GM23338 (cell line): ENCODE measurements at regions not wholly inside any gene's neighbourhood (a gene's known extent, or its start where the extent isn't known, plus 50 kb on each side); places are given as distances from the start of the nearest gene placed in this dataset.
A peak's percentile ranks its signal among the peaks of the same experiment; 100 is the strongest.

Experiments used
- ATAC-seq: fragments of 200-7000 bp; cut with Tn5 transposase; 3 replicates; pipeline ENCODE4 v1.9.1; 2020
- DNase-seq: peaks from one replicate; pipeline ENCODE4 v3.0.0-alpha.2; 2015; ENCODE audit warnings: low spot score
- H2AFZ ChIP-seq: fragments of 200-600 bp; sonication (generic); 2 replicates; pipeline ENCODE4 v1.8.0; 2016; ENCODE audit warnings: antibody characterized with exemption, mild to moderate bottlenecking, moderate library complexity
- H3F3A ChIP-seq: fragments of 200-600 bp; sonication (generic); replicated peaks from 2 replicates; pipeline ENCODE4 v1.8.0; 2017; ENCODE audit warnings: antibody characterized with exemption, mixed run types, low read depth
- H3K27ac ChIP-seq: fragments of 200-600 bp; sonication (generic); 2 replicates; pipeline ENCODE4 v1.6.1; 2016; ENCODE audit warnings: low read depth
- H3K27me3 ChIP-seq: fragments of 200-600 bp; sonication (generic); 2 replicates; pipeline ENCODE4 v1.8.0; 2016; ENCODE audit warnings: mild to moderate bottlenecking, mixed run types, moderate library complexity; ENCODE audit not compliant: insufficient read depth
- H3K36me3 ChIP-seq: fragments of 200-600 bp; sonication (generic); 2 replicates; pipeline ENCODE4 v1.8.0; 2016; ENCODE audit warnings: mild to moderate bottlenecking; ENCODE audit not compliant: insufficient read depth
- H3K4me1 ChIP-seq: fragments of 200-600 bp; sonication (generic); 2 replicates; pipeline ENCODE4 v1.8.0; 2016; ENCODE audit warnings: mild to moderate bottlenecking, moderate library complexity; ENCODE audit not compliant: insufficient read depth
- H3K4me2 ChIP-seq: fragments of 200-600 bp; sonication (generic); 2 replicates; pipeline ENCODE4 v1.7.1; 2017; ENCODE audit warnings: mixed run types
- H3K4me3 ChIP-seq: fragments of 200-600 bp; sonication (generic); 2 replicates; pipeline ENCODE4 v1.6.1; 2016; ENCODE audit warnings: mixed run types
- H3K79me2 ChIP-seq: fragments of 200-600 bp; sonication (generic); replicated peaks from 2 replicates; pipeline ENCODE4 v1.8.0; 2017; ENCODE audit warnings: mild to moderate bottlenecking; ENCODE audit not compliant: insufficient read depth
- H3K9me2 ChIP-seq: fragments of 200-600 bp; sonication (generic); 2 replicates; pipeline ENCODE4 v1.8.0; 2017; ENCODE audit not compliant: insufficient read depth
- H4K20me1 ChIP-seq: fragments of 200-600 bp; sonication (generic); replicated peaks from 2 replicates; pipeline ENCODE4 v1.8.0; 2017; ENCODE audit warnings: mild to moderate bottlenecking; ENCODE audit not compliant: insufficient read depth
- H3K27ac Mint-ChIP-seq: 2 replicates; pipeline ENCODE4 v1.8.0; 2020; ENCODE audit warnings: inconsistent platforms, mild to moderate bottlenecking, moderate library complexity, mixed read lengths
- H3K27me3 Mint-ChIP-seq: 3 replicates; pipeline ENCODE4 v1.8.0; 2022; ENCODE audit warnings: low read depth, mild to moderate bottlenecking, moderate library complexity, mixed read lengths, inconsistent platforms; ENCODE audit not compliant: insufficient read depth, poor library complexity
- H3K36me3 Mint-ChIP-seq: 3 replicates; pipeline ENCODE4 v1.8.0; 2021; ENCODE audit warnings: low read depth, mild to moderate bottlenecking, inconsistent platforms, moderate library complexity, mixed read lengths
- H3K4me1 Mint-ChIP-seq: 3 replicates; pipeline ENCODE4 v1.8.0; 2020; ENCODE audit warnings: mild to moderate bottlenecking, inconsistent platforms, mixed read lengths
- H3K4me3 Mint-ChIP-seq: 3 replicates; pipeline ENCODE4 v1.8.0; 2021; ENCODE audit warnings: moderate library complexity, mild to moderate bottlenecking, inconsistent platforms, mixed read lengths
- H3K9me3 Mint-ChIP-seq: 3 replicates; pipeline ENCODE4 v1.8.0; 2020; ENCODE audit warnings: moderate library complexity, mild to moderate bottlenecking, inconsistent platforms, mixed read lengths
- CREB1 ChIP-seq: fragments of 250-450 bp; sonication (Bioruptor Pico); IDR thresholded peaks from 2 replicates; pipeline ENCODE4 v1.5.0; 2020; ENCODE audit warnings: low read depth, mild to moderate bottlenecking, moderate library complexity
- EZH2 ChIP-seq: fragments of 200-600 bp; sonication (generic); IDR thresholded peaks from one replicate; pipeline ENCODE4 v1.8.0; 2017; ENCODE audit warnings: antibody characterized with exemption, mild to moderate bottlenecking, low read depth; ENCODE audit not compliant: unreplicated experiment
- EZH2phosphoT487 ChIP-seq: fragments of 200-600 bp; sonication (generic); IDR thresholded peaks from one replicate; pipeline ENCODE4 v1.8.1; 2018; ENCODE audit warnings: antibody characterized with exemption; ENCODE audit not compliant: unreplicated experiment
- JUNB ChIP-seq: IDR thresholded peaks from one replicate; pipeline ENCODE4 v1.6.1; 2016; ENCODE audit warnings: antibody characterized with exemption; ENCODE audit not compliant: unreplicated experiment
- NANOG ChIP-seq: IDR thresholded peaks from 2 replicates; pipeline ENCODE4 v1.6.1; 2016; ENCODE audit warnings: antibody characterized with exemption, borderline replicate concordance
- POLR2AphosphoS5 ChIP-seq: IDR thresholded peaks from 2 replicates; pipeline ENCODE4 v1.6.1; 2016; ENCODE audit warnings: antibody characterized with exemption, low read depth
- STAT1 ChIP-seq: IDR thresholded peaks from one replicate; pipeline ENCODE4 v1.6.1; 2016; ENCODE audit warnings: antibody characterized with exemption; ENCODE audit not compliant: unreplicated experiment
- ZNF114 ChIP-seq: fragments of 250-450 bp; sonication (Bioruptor Pico); IDR thresholded peaks from 2 replicates; pipeline ENCODE4 v1.5.0; 2020; ENCODE audit warnings: mild to moderate bottlenecking, moderate library complexity
- ZNF331 ChIP-seq: fragments of 250-450 bp; sonication (Bioruptor Pico); IDR thresholded peaks from 2 replicates; pipeline ENCODE4 v1.5.0; 2020; ENCODE audit warnings: low read depth, mild to moderate bottlenecking, moderate library complexity
- ZNF462 ChIP-seq: fragments of 250-450 bp; sonication (Bioruptor Pico); IDR thresholded peaks from 2 replicates; pipeline ENCODE4 v1.5.0; 2020; ENCODE audit warnings: mild to moderate bottlenecking, moderate library complexity
- TF ChIP-seq, protein P1 (sequence below): IDR thresholded peaks from one replicate; pipeline ENCODE4 v1.6.1; 2018; ENCODE audit warnings: antibody characterized with exemption; ENCODE audit not compliant: unreplicated experiment
- TF ChIP-seq, protein P2 (sequence below), 2 experiments: fragments of 200-600 bp in 1 of 2; sonication (generic) in 1 of 2; conservative IDR thresholded peaks; 2 replicates each; pipeline versions ENCODE4 v1.5.1 to v1.6.1; 2016 to 2017; ENCODE audit warnings: antibody characterized with exemption in 2 of 2, low read depth in 2 of 2, mild to moderate bottlenecking in 2 of 2, moderate library complexity in 1 of 2
- TF ChIP-seq, protein P3 (sequence below): IDR thresholded peaks from 2 replicates; pipeline ENCODE4 v1.6.1; 2016; ENCODE audit warnings: antibody characterized with exemption

DNA sequence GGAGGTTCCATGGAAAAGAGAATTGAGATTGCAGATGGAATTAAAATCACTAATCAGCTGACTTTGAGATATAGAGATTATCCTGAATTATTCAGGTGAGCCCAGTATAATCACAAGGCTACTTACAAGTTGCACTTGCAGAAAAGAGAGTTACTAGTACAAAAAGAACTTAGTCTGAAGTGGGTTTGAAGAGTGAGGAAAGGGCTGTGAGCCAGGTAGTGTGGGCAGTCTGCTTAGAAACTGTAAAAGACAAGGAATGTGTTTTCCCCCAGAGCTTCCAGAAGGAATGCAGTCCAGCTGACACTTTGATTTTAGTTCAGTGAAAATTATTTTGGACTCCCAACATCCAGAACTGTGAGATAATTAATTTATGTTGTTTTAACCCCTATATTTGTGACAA is 285.4 kb upstream of the GPC6 start:
- Mint-ChIP-seq H3K4me1 (peaks cover 7% of the 10 kb centered on the region; the same call in 2 of the 3 replicates), H3K4me3 (no peak overlapping the region), H3K9me3 (no peaks in the 10 kb centered on the region), H3K27me3 (no peaks in the 10 kb centered on the region), H3K27ac (no peak overlapping the region), H3K36me3 (no peaks in the 10 kb centered on the region)
- Histone ChIP-seq H3K36me3 (no peaks in the 10 kb centered on the region), H3K9me2 (no peaks in the 10 kb centered on the region), H3K27ac (no peak overlapping the region), H3K4me1 (no peaks in the 10 kb centered on the region), H3F3A (no peaks in the 10 kb centered on the region), H4K20me1 (no peaks in the 10 kb centered on the region), H3K4me3 (no peak overlapping the region), H3K4me2 (no peak overlapping the region), H3K79me2 (no peaks in the 10 kb centered on the region), H3K27me3 (no peaks in the 10 kb centered on the region), H2AFZ (no peak overlapping the region)
- TF ChIP-seq, protein P1, sequence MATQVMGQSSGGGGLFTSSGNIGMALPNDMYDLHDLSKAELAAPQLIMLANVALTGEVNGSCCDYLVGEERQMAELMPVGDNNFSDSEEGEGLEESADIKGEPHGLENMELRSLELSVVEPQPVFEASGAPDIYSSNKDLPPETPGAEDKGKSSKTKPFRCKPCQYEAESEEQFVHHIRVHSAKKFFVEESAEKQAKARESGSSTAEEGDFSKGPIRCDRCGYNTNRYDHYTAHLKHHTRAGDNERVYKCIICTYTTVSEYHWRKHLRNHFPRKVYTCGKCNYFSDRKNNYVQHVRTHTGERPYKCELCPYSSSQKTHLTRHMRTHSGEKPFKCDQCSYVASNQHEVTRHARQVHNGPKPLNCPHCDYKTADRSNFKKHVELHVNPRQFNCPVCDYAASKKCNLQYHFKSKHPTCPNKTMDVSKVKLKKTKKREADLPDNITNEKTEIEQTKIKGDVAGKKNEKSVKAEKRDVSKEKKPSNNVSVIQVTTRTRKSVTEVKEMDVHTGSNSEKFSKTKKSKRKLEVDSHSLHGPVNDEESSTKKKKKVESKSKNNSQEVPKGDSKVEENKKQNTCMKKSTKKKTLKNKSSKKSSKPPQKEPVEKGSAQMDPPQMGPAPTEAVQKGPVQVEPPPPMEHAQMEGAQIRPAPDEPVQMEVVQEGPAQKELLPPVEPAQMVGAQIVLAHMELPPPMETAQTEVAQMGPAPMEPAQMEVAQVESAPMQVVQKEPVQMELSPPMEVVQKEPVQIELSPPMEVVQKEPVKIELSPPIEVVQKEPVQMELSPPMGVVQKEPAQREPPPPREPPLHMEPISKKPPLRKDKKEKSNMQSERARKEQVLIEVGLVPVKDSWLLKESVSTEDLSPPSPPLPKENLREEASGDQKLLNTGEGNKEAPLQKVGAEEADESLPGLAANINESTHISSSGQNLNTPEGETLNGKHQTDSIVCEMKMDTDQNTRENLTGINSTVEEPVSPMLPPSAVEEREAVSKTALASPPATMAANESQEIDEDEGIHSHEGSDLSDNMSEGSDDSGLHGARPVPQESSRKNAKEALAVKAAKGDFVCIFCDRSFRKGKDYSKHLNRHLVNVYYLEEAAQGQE: no peak
- no peak for TF ChIP-seq EZH2phosphoT487
- TF ChIP-seq JUNB: no peak
- no peak for TF ChIP-seq POLR2AphosphoS5
- TF ChIP-seq STAT1: no peak
- TF ChIP-seq EZH2: no peak
- TF ChIP-seq, protein P2, sequence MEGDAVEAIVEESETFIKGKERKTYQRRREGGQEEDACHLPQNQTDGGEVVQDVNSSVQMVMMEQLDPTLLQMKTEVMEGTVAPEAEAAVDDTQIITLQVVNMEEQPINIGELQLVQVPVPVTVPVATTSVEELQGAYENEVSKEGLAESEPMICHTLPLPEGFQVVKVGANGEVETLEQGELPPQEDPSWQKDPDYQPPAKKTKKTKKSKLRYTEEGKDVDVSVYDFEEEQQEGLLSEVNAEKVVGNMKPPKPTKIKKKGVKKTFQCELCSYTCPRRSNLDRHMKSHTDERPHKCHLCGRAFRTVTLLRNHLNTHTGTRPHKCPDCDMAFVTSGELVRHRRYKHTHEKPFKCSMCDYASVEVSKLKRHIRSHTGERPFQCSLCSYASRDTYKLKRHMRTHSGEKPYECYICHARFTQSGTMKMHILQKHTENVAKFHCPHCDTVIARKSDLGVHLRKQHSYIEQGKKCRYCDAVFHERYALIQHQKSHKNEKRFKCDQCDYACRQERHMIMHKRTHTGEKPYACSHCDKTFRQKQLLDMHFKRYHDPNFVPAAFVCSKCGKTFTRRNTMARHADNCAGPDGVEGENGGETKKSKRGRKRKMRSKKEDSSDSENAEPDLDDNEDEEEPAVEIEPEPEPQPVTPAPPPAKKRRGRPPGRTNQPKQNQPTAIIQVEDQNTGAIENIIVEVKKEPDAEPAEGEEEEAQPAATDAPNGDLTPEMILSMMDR (conservative IDR thresholded peaks at IDR 0.05; ENCODE audit: low read depth in 2 of 2): no peak
- no peak for TF ChIP-seq ZNF462 (CRISPR knock-in tag)
- TF ChIP-seq ZNF331 (CRISPR knock-in tag): no peak
- TF ChIP-seq ZNF114: no peak
- no peak for TF ChIP-seq NANOG
- no peak for TF ChIP-seq CREB1 (CRISPR knock-in tag)
- TF ChIP-seq, protein P3, sequence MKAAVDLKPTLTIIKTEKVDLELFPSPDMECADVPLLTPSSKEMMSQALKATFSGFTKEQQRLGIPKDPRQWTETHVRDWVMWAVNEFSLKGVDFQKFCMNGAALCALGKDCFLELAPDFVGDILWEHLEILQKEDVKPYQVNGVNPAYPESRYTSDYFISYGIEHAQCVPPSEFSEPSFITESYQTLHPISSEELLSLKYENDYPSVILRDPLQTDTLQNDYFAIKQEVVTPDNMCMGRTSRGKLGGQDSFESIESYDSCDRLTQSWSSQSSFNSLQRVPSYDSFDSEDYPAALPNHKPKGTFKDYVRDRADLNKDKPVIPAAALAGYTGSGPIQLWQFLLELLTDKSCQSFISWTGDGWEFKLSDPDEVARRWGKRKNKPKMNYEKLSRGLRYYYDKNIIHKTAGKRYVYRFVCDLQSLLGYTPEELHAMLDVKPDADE: no peak
- peak; percentile 4 for DNase-seq
- no peak for ATAC-seq
